ENCODE measurements at regions not wholly inside any gene's neighbourhood (a gene's known extent, or its start where the extent isn't known, plus 50 kb on each side); places are given as distances from the start of the nearest gene placed in this dataset.

DNA sequence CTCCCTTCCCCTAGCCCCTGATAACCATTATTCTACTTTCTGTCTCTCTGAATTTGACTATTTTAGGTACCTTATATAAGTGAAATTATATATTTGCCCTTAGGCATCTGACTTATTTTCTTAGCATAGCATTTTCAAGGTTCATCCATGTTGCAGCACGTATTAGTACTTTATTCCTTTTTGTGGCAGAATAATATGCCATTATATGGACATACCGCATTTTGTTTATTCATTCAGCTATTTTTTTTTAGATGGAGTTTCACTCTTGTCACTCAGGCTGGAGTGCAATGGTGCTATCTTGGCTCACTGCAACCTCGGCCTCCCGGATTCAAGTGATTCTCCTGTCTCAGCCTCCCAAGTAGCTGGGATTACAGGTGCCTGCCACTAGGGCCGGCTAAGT, 326.2 kb upstream of the PLXNA2 start:
- no peak overlapping the region for H3K4me2 ChIP-seq (ENCODE audit: low read depth, low read length)
- H3K9me3 ChIP-seq (replicated peaks; ENCODE audit: insufficient read depth, low read length) = no peaks in the 10 kb centered on the region
- H3K27me3 ChIP-seq (replicated peaks; ENCODE audit: insufficient read depth, low read length) = no peaks in the 10 kb centered on the region
- no peak overlapping the region for H2AFZ ChIP-seq (ENCODE audit: low read length)
- H3K4me1 ChIP-seq (ENCODE audit: low read length) = no peaks in the 10 kb centered on the region
- TF ChIP-seq, protein P1, sequence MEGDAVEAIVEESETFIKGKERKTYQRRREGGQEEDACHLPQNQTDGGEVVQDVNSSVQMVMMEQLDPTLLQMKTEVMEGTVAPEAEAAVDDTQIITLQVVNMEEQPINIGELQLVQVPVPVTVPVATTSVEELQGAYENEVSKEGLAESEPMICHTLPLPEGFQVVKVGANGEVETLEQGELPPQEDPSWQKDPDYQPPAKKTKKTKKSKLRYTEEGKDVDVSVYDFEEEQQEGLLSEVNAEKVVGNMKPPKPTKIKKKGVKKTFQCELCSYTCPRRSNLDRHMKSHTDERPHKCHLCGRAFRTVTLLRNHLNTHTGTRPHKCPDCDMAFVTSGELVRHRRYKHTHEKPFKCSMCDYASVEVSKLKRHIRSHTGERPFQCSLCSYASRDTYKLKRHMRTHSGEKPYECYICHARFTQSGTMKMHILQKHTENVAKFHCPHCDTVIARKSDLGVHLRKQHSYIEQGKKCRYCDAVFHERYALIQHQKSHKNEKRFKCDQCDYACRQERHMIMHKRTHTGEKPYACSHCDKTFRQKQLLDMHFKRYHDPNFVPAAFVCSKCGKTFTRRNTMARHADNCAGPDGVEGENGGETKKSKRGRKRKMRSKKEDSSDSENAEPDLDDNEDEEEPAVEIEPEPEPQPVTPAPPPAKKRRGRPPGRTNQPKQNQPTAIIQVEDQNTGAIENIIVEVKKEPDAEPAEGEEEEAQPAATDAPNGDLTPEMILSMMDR (IDR thresholded peaks at IDR 0.05; ENCODE audit: low read length) = no peak
- no peak for TF ChIP-seq EZH2phosphoT487 (IDR thresholded peaks at IDR 0.05; ENCODE audit: low read length)
- no peak for TF ChIP-seq EZH2 (optimal IDR thresholded peaks at IDR 0.05; ENCODE audit: low read depth, low read length)
- H3K36me3 ChIP-seq (replicated peaks; ENCODE audit: insufficient read depth, low read length) = no peaks in the 10 kb centered on the region
- peak; percentile 0 for DNase-seq
- no peak overlapping the region for H3K9ac ChIP-seq (ENCODE audit: low read length)
- no peaks in the 10 kb centered on the region for H3F3A ChIP-seq (ENCODE audit: insufficient read depth, low read length)
- no peaks in the 10 kb centered on the region for H3K9me2 ChIP-seq (replicated peaks; ENCODE audit: insufficient read depth, low read length)
- no peak overlapping the region for H3K27ac ChIP-seq (ENCODE audit: low read length)
- no peak overlapping the region for H3K4me3 ChIP-seq (ENCODE audit: low read length)
- H3K79me2 ChIP-seq (ENCODE audit: low read length) = no peaks in the 10 kb centered on the region
- H4K20me1 ChIP-seq (ENCODE audit: insufficient read depth, low read length) = no peaks in the 10 kb centered on the region

GRCh38 chr1:208576425-208576824, 332.2 kb upstream of the PLXNA2 start:
- H3K4me1 ChIP-seq (ENCODE audit: low read length) = no peaks in the 10 kb centered on the region
- no peak for TF ChIP-seq EZH2phosphoT487 (IDR thresholded peaks at IDR 0.05; ENCODE audit: low read length)
- TF ChIP-seq, protein P1 (IDR thresholded peaks at IDR 0.05; ENCODE audit: low read length) = no peak
- TF ChIP-seq EZH2 (optimal IDR thresholded peaks at IDR 0.05; ENCODE audit: low read depth, low read length) = no peak

DNA sequence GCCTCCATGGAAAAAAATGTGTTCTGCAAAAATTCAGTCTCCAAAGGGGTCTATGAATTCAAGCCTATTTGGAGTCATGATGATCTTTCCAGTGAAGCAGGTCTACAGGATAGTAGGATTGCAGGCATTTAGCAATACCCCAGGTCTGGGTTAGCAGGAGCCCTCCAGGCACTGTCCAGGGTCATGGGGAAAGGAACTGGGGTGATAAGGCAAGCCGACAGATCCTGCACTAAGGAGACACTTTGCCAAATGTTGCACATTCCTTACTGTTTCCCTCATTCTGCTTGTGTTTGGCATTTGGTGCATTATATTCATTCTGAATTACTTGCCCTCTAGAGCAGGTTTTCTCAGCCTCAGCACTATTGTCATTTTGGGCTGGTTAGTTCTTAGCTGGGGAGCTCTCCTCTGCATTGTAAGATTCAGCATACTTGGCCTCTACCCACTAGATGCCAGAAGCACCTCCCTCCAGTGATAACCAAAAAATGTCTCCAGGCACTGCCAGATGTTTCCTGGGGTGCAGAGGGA, 333.3 kb upstream of the PLXNA2 start:
- no peak overlapping the region for H3K4me3 ChIP-seq (ENCODE audit: low read length)
- H3K27me3 ChIP-seq (replicated peaks; ENCODE audit: insufficient read depth, low read length) = no peaks in the 10 kb centered on the region
- H3K4me2 ChIP-seq (ENCODE audit: low read depth, low read length) = no peak overlapping the region
- no peaks in the 10 kb centered on the region for H3K36me3 ChIP-seq (replicated peaks; ENCODE audit: insufficient read depth, low read length)
- DNase-seq = no peak
- no peaks in the 10 kb centered on the region for H3K9me2 ChIP-seq (replicated peaks; ENCODE audit: insufficient read depth, low read length)
- H4K20me1 ChIP-seq (ENCODE audit: insufficient read depth, low read length) = no peaks in the 10 kb centered on the region
- TF ChIP-seq, protein P1 (IDR thresholded peaks at IDR 0.05; ENCODE audit: low read length) = no peak
- TF ChIP-seq EZH2phosphoT487 (IDR thresholded peaks at IDR 0.05; ENCODE audit: low read length) = no peak
- no peak for TF ChIP-seq EZH2 (optimal IDR thresholded peaks at IDR 0.05; ENCODE audit: low read depth, low read length)
- no peak overlapping the region for H3K9ac ChIP-seq (ENCODE audit: low read length)
- no peaks in the 10 kb centered on the region for H3K79me2 ChIP-seq (ENCODE audit: low read length)
- H3K27ac ChIP-seq (ENCODE audit: low read length) = no peak overlapping the region
- H3K9me3 ChIP-seq (replicated peaks; ENCODE audit: insufficient read depth, low read length) = no peaks in the 10 kb centered on the region
- H3K4me1 ChIP-seq (ENCODE audit: low read length) = no peaks in the 10 kb centered on the region
- H2AFZ ChIP-seq (ENCODE audit: low read length) = no peak overlapping the region
- no peaks in the 10 kb centered on the region for H3F3A ChIP-seq (ENCODE audit: insufficient read depth, low read length)

More at GRCh38 chr1:208576425-208576824, 332.2 kb upstream of the PLXNA2 start:
- Histone ChIP-seq H3K36me3 (replicated peaks; ENCODE audit: insufficient read depth, low read length) (no peaks in the 10 kb centered on the region), H3F3A (ENCODE audit: insufficient read depth, low read length) (no peaks in the 10 kb centered on the region), H3K9me3 (replicated peaks; ENCODE audit: insufficient read depth, low read length) (no peaks in the 10 kb centered on the region), H3K27me3 (replicated peaks; ENCODE audit: insufficient read depth, low read length) (no peaks in the 10 kb centered on the region), H2AFZ (ENCODE audit: low read length) (no peak overlapping the region), H3K27ac (ENCODE audit: low read length) (no peak overlapping the region), H4K20me1 (ENCODE audit: insufficient read depth, low read length) (no peaks in the 10 kb centered on the region), H3K79me2 (ENCODE audit: low read length) (no peaks in the 10 kb centered on the region), H3K9me2 (replicated peaks; ENCODE audit: insufficient read depth, low read length) (no peaks in the 10 kb centered on the region), H3K4me3 (ENCODE audit: low read length) (no peak overlapping the region), H3K4me2 (ENCODE audit: low read depth, low read length) (no peak overlapping the region), H3K9ac (ENCODE audit: low read length) (no peak overlapping the region)
- DNase-seq = no peak

All from MM.1S (cell line).